H1 (cell line): ENCODE measurements at regions not wholly inside any gene's neighbourhood (a gene's known extent, or its start where the extent isn't known, plus 50 kb on each side); places are given as distances from the start of the nearest gene placed in this dataset.

Experiments used
- CTCF ChIP-seq, 3 experiments: IDR thresholded peaks; 1 replicate in 2 of 3; 2 replicates in 1 of 3; pipeline versions ENCODE4 v1.5.1 to v1.6.1; 2011; ENCODE audit warnings: low read length in 3 of 3, mild to moderate bottlenecking in 3 of 3, inconsistent platforms in 2 of 3, low read depth in 1 of 3, moderate library complexity in 1 of 3; ENCODE audit not compliant: insufficient read depth in 1 of 3; ENCODE audit errors: control extremely low read depth in 1 of 3
- EP300 ChIP-seq, 2 experiments: IDR thresholded peaks; 1 replicate in 1 of 2; 2 replicates in 1 of 2; pipeline ENCODE4 v1.6.1; 2011 to 2012; ENCODE audit warnings: low read depth in 2 of 2, low read length in 2 of 2, mild to moderate bottlenecking in 2 of 2, borderline replicate concordance in 1 of 2, inconsistent platforms in 1 of 2, moderate library complexity in 1 of 2
- EZH2 ChIP-seq: fragments of 200-600 bp; sonication (generic); IDR thresholded peaks from 2 replicates; pipeline ENCODE4 v1.7.1; 2012; ENCODE audit warnings: low read depth, mild to moderate bottlenecking, moderate library complexity, low read length, inconsistent platforms; ENCODE audit not compliant: severe bottlenecking
- MAX ChIP-seq: IDR thresholded peaks from 2 replicates; pipeline ENCODE4 v1.6.1; 2012; ENCODE audit warnings: inconsistent platforms
- NRF1 ChIP-seq: IDR thresholded peaks from 2 replicates; pipeline ENCODE4 v1.6.1; 2011; ENCODE audit warnings: mild to moderate bottlenecking, low read depth, low read length, improper control_type of control experiment
- POLR2AphosphoS5 ChIP-seq: IDR thresholded peaks from 2 replicates; pipeline ENCODE4 v1.6.1; 2011; ENCODE audit warnings: low read depth, low read length
- POU5F1 ChIP-seq: IDR thresholded peaks from 2 replicates; pipeline ENCODE4 v1.6.1; 2011; ENCODE audit warnings: low read depth, mild to moderate bottlenecking, low read length, moderate library complexity
- ZNF274 ChIP-seq: IDR thresholded peaks from 2 replicates; pipeline ENCODE4 v1.7.0; 2012; ENCODE audit warnings: low read length, borderline replicate concordance; ENCODE audit errors: extremely low read depth

DNA sequence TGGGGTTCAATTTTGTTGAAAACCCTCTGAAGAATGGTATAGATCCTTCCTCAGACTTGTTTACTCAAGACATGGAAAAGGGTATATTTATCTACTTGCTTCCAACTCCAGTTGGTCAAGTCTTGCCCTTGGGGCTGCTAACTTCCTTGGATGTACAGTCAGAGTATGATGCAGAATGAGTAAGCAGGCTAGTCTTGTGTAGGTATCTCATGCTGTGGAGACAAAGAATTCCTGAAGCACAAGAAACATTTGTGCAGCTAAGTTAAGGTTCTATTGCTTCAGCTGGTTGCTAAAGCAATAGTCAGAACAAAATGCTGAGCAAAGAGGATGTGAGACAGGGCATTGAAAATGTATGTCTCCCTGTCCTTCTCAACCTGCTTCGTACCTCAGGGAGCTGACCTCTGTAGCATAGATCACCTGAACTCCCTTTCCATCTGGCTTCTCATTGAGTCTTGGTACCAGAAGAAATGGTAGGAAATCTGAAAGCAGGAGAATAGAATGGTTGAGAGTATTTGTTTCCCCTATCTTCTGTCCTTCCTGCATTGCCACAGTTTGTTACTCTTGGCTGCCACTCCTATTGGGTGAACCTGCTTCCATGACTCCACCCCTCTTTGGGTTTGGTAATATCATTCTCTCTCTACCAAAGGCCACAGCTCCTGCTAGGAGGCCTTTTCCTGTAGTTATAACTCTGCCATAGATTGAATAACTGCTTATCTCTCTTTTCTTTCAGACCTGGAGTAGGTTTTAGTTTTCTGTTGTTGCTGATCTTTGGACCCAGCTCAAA, 346.0 kb downstream of the PHF14 start:
- no peak for TF ChIP-seq CTCF (IDR thresholded peaks at IDR 0.05; ENCODE audit: control extremely low read depth in 1 of 3, insufficient read depth in 1 of 3, low read depth in 1 of 3, low read length in 3 of 3)
- TF ChIP-seq EZH2, result no peak
- no peak for TF ChIP-seq MAX
- no peak for TF ChIP-seq POLR2AphosphoS5
- no peak for TF ChIP-seq EP300 (IDR thresholded peaks at IDR 0.05; ENCODE audit: borderline replicate concordance in 1 of 2, low read depth in 2 of 2, low read length in 2 of 2)
- TF ChIP-seq NRF1, result no peak
- TF ChIP-seq ZNF274, result no peak
- no peak for TF ChIP-seq POU5F1
